Activated CD8-positive, alpha-beta memory T cell treated with anti-CD3 and anti-CD28 coated beads, Interleukin-2, amount 10 ng/mL, durations not matched to agents 7 days and 5 days (primary cell): ENCODE measurements at regions not wholly inside any gene's neighbourhood (a gene's known extent, or its start where the extent isn't known, plus 50 kb on each side); places are given as distances from the start of the nearest gene placed in this dataset.
A peak's percentile ranks its signal among the peaks of the same experiment; 100 is the strongest.
"Not testable (repeated sequence)": the region's sequence is repeated elsewhere in the genome, so short reads cannot be mapped to it uniquely, and the experiment has no call there.

Experiments
- ATAC-seq: fragments of 150-1000 bp; cut with Tn5 transposase; one replicate; pipeline ENCODE4 v1.10.0; 2021; ENCODE audit warnings: moderate library complexity
- CTCF ChIA-PET: fragments of 350-600 bp; sonication (Branson Sonifier 250); formaldehyde crosslinking; loops from one replicate; lab custom pipeline; 2021; ENCODE audit warnings: antibody characterized with exemption; lab: Charles Lee
- DNase-seq: peaks from one replicate; pipeline ENCODE4 v3.0.0-alpha.2; 2020
- H3K27ac Mint-ChIP-seq: one replicate; pipeline ENCODE4 v1.8.0; 2021; ENCODE audit warnings: mild to moderate bottlenecking, mixed read lengths
- H3K27me3 Mint-ChIP-seq: one replicate; pipeline ENCODE4 v1.8.0; 2021; ENCODE audit warnings: mixed read lengths
- H3K36me3 Mint-ChIP-seq: one replicate; pipeline ENCODE4 v1.8.0; 2021; ENCODE audit warnings: mild to moderate bottlenecking, mixed read lengths
- H3K4me1 Mint-ChIP-seq: one replicate; pipeline ENCODE4 v1.8.0; 2021; ENCODE audit warnings: mixed read lengths
- H3K4me3 Mint-ChIP-seq: one replicate; pipeline ENCODE4 v1.8.0; 2021; ENCODE audit warnings: mild to moderate bottlenecking, moderate library complexity, mixed read lengths
- H3K9me3 Mint-ChIP-seq: one replicate; pipeline ENCODE4 v1.8.0; 2022; ENCODE audit warnings: low read depth, mixed read lengths

GRCh38 chr6:170143401-170144150 lies 147.3 kb downstream of the DLL1 start:
- ATAC-seq (no peak), DNase-seq (no peak)
- Mint-ChIP-seq H3K9me3 (peaks cover 9% of the 10 kb centered on the region), H3K36me3 (peaks cover 8% of the 10 kb centered on the region), H3K27me3 (no peaks in the 10 kb centered on the region), H3K27ac (no peak overlapping the region), H3K4me1 (peaks cover 35% of the 10 kb centered on the region), H3K4me3 (no peak overlapping the region)
- CTCF ChIA-PET: no interaction called here

DNA sequence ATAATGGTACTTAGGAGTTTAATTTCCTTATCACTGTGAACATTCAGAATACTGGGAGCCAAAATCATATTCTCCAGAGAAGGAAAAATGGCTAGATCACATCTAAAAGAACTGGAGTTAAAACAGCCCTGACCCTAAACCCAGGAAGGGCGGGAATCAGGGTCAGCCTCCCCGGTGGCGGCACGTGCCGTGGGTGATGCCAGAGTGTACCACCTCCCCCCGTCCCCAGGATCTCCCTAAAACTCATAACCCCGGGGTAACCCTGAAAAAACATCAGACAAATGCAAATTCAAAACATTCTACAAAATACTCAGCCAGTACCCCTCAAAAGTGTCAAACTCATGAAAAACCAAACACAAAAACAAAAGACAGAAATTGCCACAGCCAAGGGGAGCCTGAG lies 148.3 kb downstream of the DLL1 start:
- H3K27ac Mint-ChIP-seq: no peak overlapping the region
- CTCF ChIA-PET: no interaction called here

GRCh38 chr6:170141061-170141460 lies 149.8 kb downstream of the DLL1 start:
- H3K27me3 Mint-ChIP-seq, DNase-seq, H3K27ac Mint-ChIP-seq, H3K36me3 Mint-ChIP-seq, H3K4me3 Mint-ChIP-seq, ATAC-seq, CTCF ChIA-PET: not testable (repeated sequence)
- Mint-ChIP-seq H3K9me3 (peaks cover 11% of the 10 kb centered on the region), H3K4me1 (peaks cover 12% of the 10 kb centered on the region)

More for the DNA sequence above, 148.3 kb downstream of the DLL1 start:
- H3K36me3 Mint-ChIP-seq: peaks cover 8% of the 10 kb centered on the region
- H3K9me3 Mint-ChIP-seq: peaks cover 11% of the 10 kb centered on the region
- ATAC-seq (no peak), DNase-seq (no peak)
- H3K4me1 Mint-ChIP-seq: peaks cover 25% of the 10 kb centered on the region
- no peak overlapping the region for H3K4me3 Mint-ChIP-seq
- H3K27me3 Mint-ChIP-seq: no peaks in the 10 kb centered on the region

GRCh38 chr6:170140129-170140528 lies 150.7 kb downstream of the DLL1 start:
- Mint-ChIP-seq H3K27ac (no peak overlapping the region), H3K4me3 (no peak overlapping the region), H3K27me3 (no peaks in the 10 kb centered on the region), H3K36me3 (peaks cover 5% of the 10 kb centered on the region), H3K4me1 (peaks cover 7% of the 10 kb centered on the region), H3K9me3 (peaks cover 11% of the 10 kb centered on the region)
- no peak for ATAC-seq
- CTCF ChIA-PET: no interaction called here
- DNase-seq: no peak

DNA sequence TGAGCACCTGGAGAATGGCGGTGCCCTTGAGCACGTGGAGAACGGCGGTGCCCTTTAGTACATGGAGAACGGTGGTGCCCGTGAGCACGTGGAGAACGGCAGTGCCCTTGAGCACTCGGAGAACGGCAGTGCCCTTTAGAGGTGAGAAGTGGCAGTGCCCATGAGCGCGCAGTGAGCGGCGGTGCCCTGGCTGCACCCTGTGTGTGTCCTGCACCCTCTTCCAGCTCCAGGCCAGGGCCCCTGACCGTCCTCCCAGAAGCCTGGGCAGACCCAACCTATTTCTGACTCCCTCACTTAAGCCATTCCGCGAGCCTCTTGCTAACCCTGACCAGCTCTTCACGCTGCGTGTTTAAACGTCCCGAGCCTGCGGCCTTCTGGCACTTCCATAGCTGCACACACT lies 151.3 kb downstream of the DLL1 start:
- no peak overlapping the region for H3K4me3 Mint-ChIP-seq
- CTCF ChIA-PET: no interaction called here
- no peak for ATAC-seq
- no peak overlapping the region for H3K27ac Mint-ChIP-seq
- H3K4me1 Mint-ChIP-seq: peaks cover 2% of the 10 kb centered on the region
- DNase-seq: no peak
- no peaks in the 10 kb centered on the region for H3K27me3 Mint-ChIP-seq
- peaks cover 5% of the 10 kb centered on the region for H3K36me3 Mint-ChIP-seq
- H3K9me3 Mint-ChIP-seq: peaks cover 7% of the 10 kb centered on the region

- H3K27ac Mint-ChIP-seq, H3K4me3 Mint-ChIP-seq, DNase-seq, CTCF ChIA-PET, ATAC-seq, H3K36me3 Mint-ChIP-seq, H3K27me3 Mint-ChIP-seq, H3K9me3 Mint-ChIP-seq, H3K4me1 Mint-ChIP-seq: not testable (repeated sequence)
These were observed 151.8 kb downstream of the DLL1 start for GRCh38 chr6:170139046-170139445.

DNA sequence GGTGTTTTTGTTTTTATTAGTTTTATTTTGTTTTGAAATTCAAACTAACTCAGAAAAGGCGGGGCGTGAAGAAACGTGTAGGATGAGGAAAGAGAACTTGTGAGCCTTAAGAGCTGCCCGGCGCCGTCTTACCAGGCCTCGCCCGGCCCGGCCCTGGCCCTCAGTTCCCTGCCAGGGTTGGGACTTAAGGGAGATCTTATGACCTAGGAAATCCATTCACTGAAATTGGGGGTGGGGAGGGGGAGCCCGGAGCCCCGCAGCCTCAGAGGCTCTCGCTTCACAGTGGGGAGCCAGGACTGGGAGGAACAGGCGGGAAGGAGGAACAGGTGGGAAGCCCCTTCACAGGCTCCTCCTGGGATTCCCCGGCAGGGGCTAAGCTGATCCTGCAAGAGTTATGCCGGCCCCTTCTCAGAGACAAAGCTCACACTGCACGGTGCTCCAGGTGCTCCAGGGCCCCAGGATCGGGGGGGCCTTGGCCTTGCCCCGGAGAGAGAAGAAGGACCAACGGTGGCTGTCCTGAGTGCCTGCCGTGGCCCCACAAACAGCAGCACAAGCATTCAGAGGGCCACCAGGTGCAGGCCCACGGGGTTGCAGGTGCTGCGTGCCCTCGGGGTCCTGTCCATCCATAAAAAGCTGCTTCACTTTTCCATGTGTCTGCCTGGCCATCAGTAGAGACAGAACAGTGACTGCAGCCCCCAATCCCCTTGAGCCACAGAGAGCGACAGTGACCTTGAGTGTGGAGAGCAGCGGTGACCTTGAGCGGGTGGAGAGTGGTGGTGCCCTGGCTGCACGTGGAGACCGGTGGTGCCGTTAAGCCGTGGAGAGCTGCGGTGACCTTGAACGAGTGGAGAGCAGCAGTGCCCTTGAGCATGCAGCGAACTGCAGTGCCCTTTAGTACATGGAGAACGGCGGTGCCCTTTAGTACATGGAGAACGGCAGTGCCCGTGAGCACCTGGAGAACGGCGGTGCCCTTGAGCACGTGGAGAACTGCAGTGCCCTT lies 152.7 kb downstream of the DLL1 start:
- ATAC-seq: no peak
- no peak for DNase-seq
- Mint-ChIP-seq H3K36me3 (peaks cover 2% of the 10 kb centered on the region), H3K4me1 (no peaks in the 10 kb centered on the region), H3K27me3 (no peaks in the 10 kb centered on the region), H3K4me3 (no peak overlapping the region), H3K27ac (no peak overlapping the region), H3K9me3 (peaks cover 4% of the 10 kb centered on the region)
- CTCF ChIA-PET: no interaction called here

DNA sequence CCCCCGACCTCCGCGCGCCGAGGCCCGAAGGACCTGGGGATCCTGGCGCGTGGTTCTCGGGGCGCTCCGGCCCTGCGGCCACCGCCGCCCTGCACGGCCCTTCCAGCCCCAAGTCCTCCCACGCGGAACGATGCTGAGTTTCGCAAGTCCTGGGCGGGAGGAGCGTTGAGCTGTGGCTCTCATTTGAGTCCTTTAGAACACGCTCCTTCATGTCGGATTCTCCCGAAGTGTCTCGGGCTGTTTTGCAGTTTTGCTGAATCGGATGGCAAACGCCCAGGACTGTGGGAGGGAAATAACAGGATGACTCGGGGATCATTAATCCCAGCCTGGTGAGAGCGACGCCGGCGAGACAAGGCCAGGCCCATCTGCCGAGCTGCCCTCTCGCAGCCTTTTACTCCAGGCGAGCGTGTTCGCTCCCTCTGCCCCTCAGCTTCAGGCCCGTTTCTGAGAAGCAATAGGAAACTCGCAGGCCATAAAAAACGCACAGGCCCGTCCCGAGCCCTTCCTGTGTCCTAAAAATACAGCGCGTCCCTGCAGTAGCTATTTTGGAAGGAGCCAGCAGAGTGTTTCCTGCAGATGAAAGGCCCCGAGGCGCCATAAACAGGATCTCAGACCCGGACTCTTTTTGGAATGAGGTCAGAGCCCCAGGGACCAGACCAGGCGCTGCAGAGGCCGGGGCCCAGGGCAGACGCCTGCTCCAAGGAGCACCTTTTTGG lies 153.5 kb downstream of the DLL1 start:
- Mint-ChIP-seq H3K9me3 (peaks cover 4% of the 10 kb centered on the region), H3K36me3 (no peaks in the 10 kb centered on the region), H3K4me1 (no peaks in the 10 kb centered on the region), H3K27me3 (no peaks in the 10 kb centered on the region), H3K27ac (no peak overlapping the region), H3K4me3 (no peak overlapping the region)
- CTCF ChIA-PET: no interaction called here
- ATAC-seq: no peak
- DNase-seq: no peak

GRCh38 chr6:170136541-170137175 lies 154.2 kb downstream of the DLL1 start:
- Mint-ChIP-seq H3K9me3 (peaks cover 4% of the 10 kb centered on the region), H3K4me3 (no peak overlapping the region), H3K27ac (no peak overlapping the region), H3K4me1 (no peaks in the 10 kb centered on the region), H3K36me3 (no peaks in the 10 kb centered on the region), H3K27me3 (no peaks in the 10 kb centered on the region)
- no peak for DNase-seq
- CTCF ChIA-PET: no interaction called here
- ATAC-seq: no peak

DNA sequence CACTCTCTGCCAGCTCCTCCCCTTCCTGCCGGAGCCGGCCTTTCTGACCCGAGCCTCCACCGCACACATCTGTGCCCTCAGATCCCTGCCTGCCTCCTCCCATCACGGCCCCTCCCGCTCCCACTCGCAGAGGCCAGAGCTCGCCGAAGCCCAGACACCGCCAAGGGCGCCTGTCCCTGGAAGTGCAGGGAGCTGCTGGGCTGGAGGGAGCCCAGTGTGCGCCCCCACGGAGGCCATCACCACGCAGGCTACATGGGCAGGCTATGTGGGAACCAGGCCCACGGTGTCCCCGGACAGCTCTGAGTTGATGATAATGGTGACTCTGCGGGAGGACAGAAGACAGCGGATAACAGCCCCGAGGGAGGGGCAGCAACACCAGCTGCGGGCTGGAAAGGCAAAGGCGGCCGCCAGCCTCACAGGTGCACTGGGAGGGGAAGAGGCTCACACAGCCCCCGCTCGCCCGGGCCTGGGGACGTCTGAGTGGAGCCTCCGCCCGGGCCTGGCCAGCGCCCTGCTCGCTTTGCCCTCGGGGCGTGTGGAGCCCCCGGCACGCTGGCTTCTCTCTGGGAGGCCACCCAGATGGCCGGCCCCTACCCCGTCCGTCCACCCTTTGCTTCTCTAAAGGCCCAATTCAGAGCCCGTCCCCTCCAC lies 154.9 kb downstream of the DLL1 start:
- H3K4me3 Mint-ChIP-seq: no peak overlapping the region
- no peaks in the 10 kb centered on the region for H3K4me1 Mint-ChIP-seq
- DNase-seq: no peak
- ATAC-seq: no peak
- H3K9me3 Mint-ChIP-seq: peaks cover 4% of the 10 kb centered on the region
- H3K27me3 Mint-ChIP-seq: no peaks in the 10 kb centered on the region
- H3K36me3 Mint-ChIP-seq: no peaks in the 10 kb centered on the region
- CTCF ChIA-PET: no interaction called here
- no peak overlapping the region for H3K27ac Mint-ChIP-seq

- no peak overlapping the region for H3K4me3 Mint-ChIP-seq
- CTCF ChIA-PET: no interaction called here
- H3K27me3 Mint-ChIP-seq: no peaks in the 10 kb centered on the region
- DNase-seq (no peak), ATAC-seq (no peak)
- no peaks in the 10 kb centered on the region for H3K4me1 Mint-ChIP-seq
- H3K9me3 Mint-ChIP-seq: peaks cover 4% of the 10 kb centered on the region
- H3K36me3 Mint-ChIP-seq: no peaks in the 10 kb centered on the region
- no peak overlapping the region for H3K27ac Mint-ChIP-seq
These were observed 155.4 kb downstream of the DLL1 start for GRCh38 chr6:170135461-170135820.

DNA sequence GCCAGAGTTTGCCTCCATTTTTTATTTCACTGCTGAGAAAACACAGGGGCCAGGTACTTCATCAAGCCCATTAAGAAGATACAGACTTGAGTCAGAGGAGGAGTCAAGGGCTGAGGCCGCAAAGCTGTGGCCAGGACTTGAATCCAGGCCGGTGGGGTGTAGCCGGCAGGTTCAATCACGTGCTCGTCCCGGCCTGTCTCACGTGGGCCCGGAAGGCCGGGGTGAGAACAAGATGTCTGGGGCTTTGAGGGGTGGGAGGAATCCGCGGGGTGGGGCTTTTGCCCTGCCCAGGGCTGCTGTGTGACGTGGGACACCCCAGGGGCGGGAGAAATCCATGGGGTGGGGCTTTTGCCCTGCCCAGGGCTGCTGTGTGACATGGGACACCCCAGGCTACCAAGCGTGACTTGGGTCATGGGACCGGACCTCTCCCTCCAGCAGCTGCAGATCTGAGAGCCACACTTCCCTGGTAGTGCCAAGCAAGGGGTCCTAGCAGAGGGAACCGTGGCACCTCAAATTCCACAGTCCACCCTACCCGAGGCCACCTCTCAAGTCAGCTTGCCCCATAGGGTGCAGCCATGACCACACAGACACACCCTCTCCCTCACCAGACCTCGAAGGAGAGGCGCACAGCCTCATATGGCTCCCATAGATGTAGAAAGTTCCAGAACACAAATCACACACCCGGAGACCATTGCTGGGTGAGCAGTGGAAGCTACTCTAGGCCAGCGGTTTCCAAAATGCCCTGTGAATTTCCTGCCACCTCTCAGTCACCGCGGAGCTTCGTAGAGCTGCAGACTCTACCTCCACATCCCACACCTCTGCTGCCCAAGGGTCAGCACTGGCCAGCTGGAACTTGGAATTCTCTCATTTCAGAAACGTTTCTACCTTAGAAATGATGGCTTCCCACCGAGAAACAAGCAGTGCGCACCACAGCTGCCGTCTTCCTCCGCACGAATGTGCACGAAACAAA lies 156.1 kb downstream of the DLL1 start:
- peaks cover 4% of the 10 kb centered on the region for H3K9me3 Mint-ChIP-seq
- no peaks in the 10 kb centered on the region for H3K4me1 Mint-ChIP-seq
- CTCF ChIA-PET: no interaction called here
- no peak for ATAC-seq
- no peaks in the 10 kb centered on the region for H3K36me3 Mint-ChIP-seq
- H3K27me3 Mint-ChIP-seq: no peaks in the 10 kb centered on the region
- H3K4me3 Mint-ChIP-seq: no peak overlapping the region
- DNase-seq: peak; percentile 37
- H3K27ac Mint-ChIP-seq: no peak overlapping the region
